Colonic mucosa (tissue), 4 donors: ENCODE measurements at regions not wholly inside any gene's neighbourhood (a gene's known extent, or its start where the extent isn't known, plus 50 kb on each side); places are given as distances from the start of the nearest gene placed in this dataset.

ENCODE experiments used
- DNase-seq: peaks from one replicate; pipeline ENCODE4 v3.0.0-alpha.2; 2020
- H3K27ac ChIP-seq: fragments of 200-600 bp; one replicate; pipeline ENCODE4 v1.8.0; 2021
- H3K27me3 ChIP-seq: fragments of 200-600 bp; one replicate; pipeline ENCODE4 v1.8.0; 2021
- H3K36me3 ChIP-seq: fragments of 200-600 bp; one replicate; pipeline ENCODE4 v1.8.0; 2021
- H3K4me1 ChIP-seq: fragments of 200-600 bp; one replicate; pipeline ENCODE4 v1.8.0; 2021; ENCODE audit warnings: mild to moderate bottlenecking
- H3K4me3 ChIP-seq: fragments of 200-600 bp; one replicate; pipeline ENCODE4 v1.8.0; 2021
- H3K9ac ChIP-seq, 2 donors: one replicate each; pipeline ENCODE4 v1.7.0; 2013; ENCODE audit warnings: control low read depth in 2 of 2, low read depth in 2 of 2, low read length in 2 of 2
- H3K9me3 ChIP-seq: fragments of 200-600 bp; one replicate; pipeline ENCODE4 v1.8.0; 2021
- intact Hi-C: fragments of 100-400 bp; cut with DNase I; formaldehyde crosslinking; loops from one replicate; pipeline ENCODE4 v1.14.1; 2022
- TF ChIP-seq, protein P1 (sequence below): fragments of 200-600 bp; IDR thresholded peaks from one replicate; pipeline ENCODE4 v1.8.0; 2022; ENCODE audit warnings: antibody characterized with exemption, mild to moderate bottlenecking
- donor health status: healthy.
- donor health status: DM: no; HTN: no; CAD: no.
- donor health status: DM: no; HTN: no; CAD: no.

GRCh38 chr4:44118971-44119680 lies 329.5 kb downstream of the KCTD8 start:
- TF ChIP-seq, protein P1, sequence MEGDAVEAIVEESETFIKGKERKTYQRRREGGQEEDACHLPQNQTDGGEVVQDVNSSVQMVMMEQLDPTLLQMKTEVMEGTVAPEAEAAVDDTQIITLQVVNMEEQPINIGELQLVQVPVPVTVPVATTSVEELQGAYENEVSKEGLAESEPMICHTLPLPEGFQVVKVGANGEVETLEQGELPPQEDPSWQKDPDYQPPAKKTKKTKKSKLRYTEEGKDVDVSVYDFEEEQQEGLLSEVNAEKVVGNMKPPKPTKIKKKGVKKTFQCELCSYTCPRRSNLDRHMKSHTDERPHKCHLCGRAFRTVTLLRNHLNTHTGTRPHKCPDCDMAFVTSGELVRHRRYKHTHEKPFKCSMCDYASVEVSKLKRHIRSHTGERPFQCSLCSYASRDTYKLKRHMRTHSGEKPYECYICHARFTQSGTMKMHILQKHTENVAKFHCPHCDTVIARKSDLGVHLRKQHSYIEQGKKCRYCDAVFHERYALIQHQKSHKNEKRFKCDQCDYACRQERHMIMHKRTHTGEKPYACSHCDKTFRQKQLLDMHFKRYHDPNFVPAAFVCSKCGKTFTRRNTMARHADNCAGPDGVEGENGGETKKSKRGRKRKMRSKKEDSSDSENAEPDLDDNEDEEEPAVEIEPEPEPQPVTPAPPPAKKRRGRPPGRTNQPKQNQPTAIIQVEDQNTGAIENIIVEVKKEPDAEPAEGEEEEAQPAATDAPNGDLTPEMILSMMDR, result no peak
- Histone ChIP-seq H3K36me3 (no peaks in the 10 kb centered on the region), H3K9me3 (no peaks in the 10 kb centered on the region), H3K4me3 (no peak overlapping the region), H3K27ac (no peak overlapping the region), H3K4me1 (no peaks in the 10 kb centered on the region), H3K27me3 (no peaks in the 10 kb centered on the region), H3K9ac (no peak overlapping the region)
- intact Hi-C loops, result no loop called here
- DNase-seq, result no peak

DNA sequence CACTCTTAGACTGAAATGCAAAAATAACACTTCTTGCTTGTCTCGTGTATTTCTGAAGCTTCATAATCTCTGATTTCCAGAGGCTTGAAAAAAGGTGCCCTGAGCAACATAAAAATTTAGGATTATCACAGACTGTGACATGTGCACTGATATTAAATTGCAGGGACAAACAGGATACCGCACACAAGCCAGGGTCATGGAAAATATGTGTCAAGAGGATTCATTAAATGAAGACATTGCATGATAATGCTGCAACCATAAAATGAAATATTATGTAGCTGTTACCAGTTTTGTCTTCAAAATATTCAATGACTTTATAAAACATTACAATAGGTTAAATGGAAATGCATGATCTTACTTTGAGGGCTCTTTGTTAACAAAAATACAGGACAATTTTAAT lies 328.0 kb downstream of the KCTD8 start:
- no peak overlapping the region for H3K4me3 ChIP-seq
- H3K9ac ChIP-seq, result no peak overlapping the region
- H3K27ac ChIP-seq, result no peak overlapping the region
- DNase-seq, result no peak
- intact Hi-C loops, result no loop called here
- H3K27me3 ChIP-seq, result no peaks in the 10 kb centered on the region
- no peaks in the 10 kb centered on the region for H3K4me1 ChIP-seq
- H3K36me3 ChIP-seq, result no peaks in the 10 kb centered on the region
- TF ChIP-seq, protein P1, result no peak
- no peaks in the 10 kb centered on the region for H3K9me3 ChIP-seq

- DNase-seq, result no peak
- intact Hi-C loops, result no loop called here
- H3K4me1 ChIP-seq, result no peaks in the 10 kb centered on the region
- no peaks in the 10 kb centered on the region for H3K9me3 ChIP-seq
- no peaks in the 10 kb centered on the region for H3K27me3 ChIP-seq
- H3K27ac ChIP-seq, result no peak overlapping the region
- no peak overlapping the region for H3K9ac ChIP-seq
- TF ChIP-seq, protein P1, result no peak
- no peak overlapping the region for H3K4me3 ChIP-seq
- no peaks in the 10 kb centered on the region for H3K36me3 ChIP-seq
Measured at GRCh38 chr4:44121210-44121609, 327.4 kb downstream of the KCTD8 start.
